K562 (cell line): ENCODE measurements at regions not wholly inside any gene's neighbourhood (a gene's known extent, or its start where the extent isn't known, plus 50 kb on each side); places are given as distances from the start of the nearest gene placed in this dataset.

ENCODE experiments used
- ATAC-seq: fragments of 200-7000 bp; cut with Tn5 transposase; 3 replicates; pipeline ENCODE4 v1.9.1; 2020; ENCODE audit warnings: moderate library complexity
- BruUV-seq: library from RNA; stranded (reverse); fragments of 400-500 nt; replicated peaks from 2 replicates; lab custom pipeline; 2021; lab: Mats Ljungman, UMichigan
- CTCF ChIA-PET: fragments of 300-600 bp; formaldehyde crosslinking; extraction: SDS; loops from one replicate; lab custom pipeline; 2021; ENCODE audit warnings: low intra/inter-chr PET ratio; lab: Yijun Ruan, JAX
- POLR2A ChIA-PET: fragments of 300-600, 350-650 bp; sonication (Branson Sonifier 250); formaldehyde crosslinking; extraction: SDS; loops from one replicate; lab custom pipeline; 2021; ENCODE audit warnings: antibody characterized with exemption, inconsistent platforms; lab: Yijun Ruan, JAX
- DNase-seq, 4 experiments: peaks; one replicate each; pipeline versions ENCODE4 v3.0.0 to v3.0.0-alpha.2; 2011 to 2018; ENCODE audit warnings: low spot score in 3 of 4, mixed read lengths in 3 of 4; ENCODE audit errors: extremely low read depth in 1 of 4
- FAIRE-seq: peaks from 2 replicates; lab custom pipeline; 2011; peaks lifted over from hg19 to GRCh38; lab: Jason Lieb, UNC
- H2AFZ ChIP-seq: 2 replicates; pipeline ENCODE4 v1.6.0; 2011; ENCODE audit warnings: low read depth, low read length, control low read depth, inconsistent platforms
- H3K27ac ChIP-seq: fragments of 200-600 bp; 3 replicates; pipeline ENCODE4 v1.8.0; 2011; ENCODE audit warnings: low read depth, mild to moderate bottlenecking, control low read depth, inconsistent platforms, low read length, moderate library complexity, mixed read lengths; ENCODE audit errors: extremely low read depth
- H3K27me3 ChIP-seq, 2 experiments: fragments of 300-600 bp in 1 of 2; 2 replicates in 1 of 2; 3 replicates in 1 of 2; pipeline versions ENCODE4 v1.6.0 to v1.8.0; 2011; ENCODE audit warnings: inconsistent platforms in 2 of 2, low read length in 2 of 2, mild to moderate bottlenecking in 1 of 2, mixed read lengths in 1 of 2, moderate library complexity in 1 of 2; ENCODE audit not compliant: control insufficient read depth in 2 of 2, insufficient read depth in 2 of 2
- H3K36me3 ChIP-seq: fragments of 300-600 bp; 3 replicates; pipeline ENCODE4 v1.8.0; 2011; ENCODE audit warnings: mild to moderate bottlenecking, low read length, inconsistent platforms; ENCODE audit not compliant: control insufficient read depth, insufficient read depth
- H3K4me1 ChIP-seq, 2 experiments: fragments of 200-600 bp in 1 of 2; replicated peaks in 1 of 2; 2 replicates in 1 of 2; 3 replicates in 1 of 2; pipeline versions ENCODE4 v1.5.1 to v1.8.0; 2011; ENCODE audit warnings: inconsistent platforms in 2 of 2, low read length in 2 of 2, mild to moderate bottlenecking in 1 of 2, mixed read lengths in 1 of 2, moderate library complexity in 1 of 2; ENCODE audit not compliant: control insufficient read depth in 2 of 2, insufficient read depth in 2 of 2
- H3K4me2 ChIP-seq: 2 replicates; pipeline ENCODE4 v1.6.1; 2011; ENCODE audit warnings: low read length, control low read depth, inconsistent platforms, mixed read lengths; ENCODE audit not compliant: insufficient read depth
- H3K4me3 ChIP-seq: fragments of 200-600 bp; sonication (generic), shearing (Covaris generic); 2 replicates; pipeline ENCODE4 v1.5.1; 2016; ENCODE audit warnings: control low read depth, inconsistent platforms
- H3K79me2 ChIP-seq: fragments of 200-600 bp; 3 replicates; pipeline ENCODE4 v1.8.0; 2011; ENCODE audit warnings: low read length, inconsistent platforms; ENCODE audit not compliant: control insufficient read depth, insufficient read depth
- H3K9ac ChIP-seq, 2 experiments: 2 replicates each; pipeline versions ENCODE4 v1.6.0 to v1.6.1; 2011; ENCODE audit warnings: low read depth in 2 of 2, low read length in 2 of 2, control low read depth in 1 of 2, inconsistent platforms in 1 of 2, mild to moderate bottlenecking in 1 of 2, mixed read lengths in 1 of 2; ENCODE audit not compliant: insufficient read depth in 1 of 2
- H3K9me1 ChIP-seq: one replicate; pipeline ENCODE4 v1.6.0; 2011; ENCODE audit warnings: inconsistent platforms, mild to moderate bottlenecking, low read length, moderate library complexity; ENCODE audit not compliant: control insufficient read depth, insufficient read depth
- H3K9me3 ChIP-seq: replicated peaks from 2 replicates; pipeline ENCODE4 v1.5.1; 2011; ENCODE audit warnings: low read depth, low read length, inconsistent platforms; ENCODE audit not compliant: control insufficient read depth, insufficient read depth
- H4K20me1 ChIP-seq: replicated peaks from 2 replicates; pipeline ENCODE4 v1.6.1; 2011; ENCODE audit warnings: low read length, inconsistent platforms, mixed read lengths; ENCODE audit not compliant: control insufficient read depth, insufficient read depth
- BHLHE40 ChIP-seq: IDR thresholded peaks from 2 replicates; pipeline ENCODE4 v1.6.1; 2011; ENCODE audit warnings: low read length, improper control_type of control experiment
- CHD7 ChIP-seq: fragments of 200-600 bp; sonication (generic); IDR thresholded peaks from one replicate; pipeline ENCODE4 v1.6.1; 2012; ENCODE audit warnings: mild to moderate bottlenecking, low read depth, low read length, inconsistent platforms
- DIDO1 ChIP-seq: fragments of 450-650 bp; IDR thresholded peaks from 2 replicates; pipeline ENCODE4 v1.6.1; 2016; ENCODE audit warnings: low read depth, missing biosample characterization, missing genetic modification characterization
- NFYB ChIP-seq: IDR thresholded peaks from 2 replicates; pipeline ENCODE4 v1.6.1; 2011; ENCODE audit warnings: mild to moderate bottlenecking, moderate library complexity; ENCODE audit not compliant: insufficient read length; ENCODE audit errors: extremely low read depth
- PBX2 ChIP-seq, 2 experiments: IDR thresholded peaks in 1 of 2; conservative IDR thresholded peaks in 1 of 2; 2 replicates each; pipeline ENCODE4 v1.6.1; 2016; ENCODE audit warnings: low read depth in 2 of 2, mild to moderate bottlenecking in 1 of 2, missing compliant biosample characterization in 1 of 2, missing genetic modification characterization in 1 of 2, moderate library complexity in 1 of 2
- SIX5 ChIP-seq, 2 experiments: IDR thresholded peaks; 2 replicates each; pipeline ENCODE4 v1.6.1; 2011; ENCODE audit warnings: low read length in 2 of 2, borderline replicate concordance in 1 of 2, low read depth in 1 of 2, mild to moderate bottlenecking in 1 of 2, moderate library complexity in 1 of 2; ENCODE audit not compliant: insufficient read depth in 1 of 2
- TEAD1 ChIP-seq, 2 experiments: fragments of 450-650 bp in 1 of 2; sonication (generic) in 1 of 2; formaldehyde crosslinking; IDR thresholded peaks; 2 replicates each; pipeline versions ENCODE4 v1.4.0 to v1.8.0; 2020 to 2022; ENCODE audit warnings: mild to moderate bottlenecking in 2 of 2, missing genetic modification reagents in 1 of 2
- ZNF175 ChIP-seq: fragments of 200-800 bp; sonication (Bioruptor generic); IDR thresholded peaks from 2 replicates; pipeline ENCODE4 v1.6.1; 2016; ENCODE audit warnings: low read depth, mild to moderate bottlenecking, missing genetic modification characterization, missing compliant biosample characterization
- WGBS: fragments of 100-300 bp; shearing (Covaris generic); methylation state at CpG from one replicate; pipeline ENCODE4 v1.1.6; 2016; ENCODE audit warnings: low coverage, mixed read lengths; ENCODE audit not compliant: insufficient coverage; ENCODE audit errors: missing lambda C conversion rate; 5-methylcytosine and 5-hydroxymethylcytosine counted together
- in situ Hi-C: fragments of 300-500 bp; cut with MboI; formaldehyde crosslinking; loops from 4 replicates; pipeline ENCODE4 v1.15.0; 2018; ENCODE audit warnings: inconsistent platforms, mixed read lengths
- intact Hi-C: fragments of 100-400 bp; cut with micrococcal nuclease; formaldehyde crosslinking; loops from 2 replicates; pipeline ENCODE4 v1.14.2; 2022

GRCh38 chr2:5052905-5053304, 639.3 kb upstream of the SOX11 start:
- CTCF ChIA-PET = no interaction called here
- Histone ChIP-seq H3K79me2 (no peaks in the 10 kb centered on the region), H3K9ac (no peak overlapping the region)
- TF ChIP-seq CHD7 (no peak), SIX5 (IDR thresholded peaks at IDR 0.05; ENCODE audit: borderline replicate concordance in 1 of 2, insufficient read depth in 1 of 2, low read depth in 1 of 2, low read length in 2 of 2) (no peak), BHLHE40 (no peak), PBX2 (CRISPR knock-in tag; IDR thresholded peaks at IDR 0.05; ENCODE audit: low read depth) (no peak), PBX2 (tag; conservative IDR thresholded peaks at IDR 0.05; ENCODE audit: low read depth) (no peak), ZNF175 (CRISPR knock-in tag) (no peak), TEAD1 (CRISPR knock-in tag; IDR thresholded peaks at IDR 0.05) (no peak), NFYB (no peak), DIDO1 (tag) (no peak)

More at GRCh38 chr2:5052905-5053304, 639.3 kb upstream of the SOX11 start:
- Histone ChIP-seq H2AFZ (no peak overlapping the region), H3K4me3 (no peak overlapping the region), H3K27ac (no peak overlapping the region), H3K27me3 (no peaks in the 10 kb centered on the region), H3K9me1 (no peaks in the 10 kb centered on the region), H3K4me1 (no peaks in the 10 kb centered on the region), H4K20me1 (no peaks in the 10 kb centered on the region), H3K4me2 (no peak overlapping the region), H3K9me3 (no peaks in the 10 kb centered on the region), H3K36me3 (no peaks in the 10 kb centered on the region)
- 0% methylated on average over 7 of the region's 7 CpGs for WGBS
- DNase-seq = no peak
- no peak for ATAC-seq
- intact Hi-C loops = no loop called here
- POLR2A ChIA-PET = no interaction called here
- in situ Hi-C loops = no loop called here
- BruUV-seq = no TSS peak
- FAIRE-seq = no peak
